Mesendoderm (in vitro differentiated cells): ENCODE measurements at regions not wholly inside any gene's neighbourhood (a gene's known extent, or its start where the extent isn't known, plus 50 kb on each side); places are given as distances from the start of the nearest gene placed in this dataset.

Experiments
- DNase-seq: peaks from one replicate; pipeline ENCODE4 v3.0.0; 2013
- H2AK5ac ChIP-seq: 2 replicates; pipeline ENCODE4 v1.6.1; 2013; ENCODE audit warnings: low read length, inconsistent platforms
- H2BK120ac ChIP-seq: 2 replicates; pipeline ENCODE4 v1.6.1; 2013; ENCODE audit warnings: low read depth, mild to moderate bottlenecking, low read length, moderate library complexity, mixed read lengths
- H2BK15ac ChIP-seq: replicated peaks from 2 replicates; pipeline ENCODE4 v1.6.1; 2013; ENCODE audit warnings: low read depth, mild to moderate bottlenecking, moderate library complexity
- H2BK5ac ChIP-seq: 2 replicates; pipeline ENCODE4 v1.6.1; 2013; ENCODE audit warnings: low read length, inconsistent platforms
- H3K18ac ChIP-seq: 2 replicates; pipeline ENCODE4 v1.6.1; 2013; ENCODE audit warnings: mild to moderate bottlenecking, low read length, mixed read lengths
- H3K23ac ChIP-seq: one replicate; pipeline ENCODE4 v1.6.1; 2013; ENCODE audit warnings: low read length
- H3K27ac ChIP-seq: 2 replicates; pipeline ENCODE4 v1.5.1; 2013; ENCODE audit warnings: low read depth, mild to moderate bottlenecking, inconsistent platforms, low read length, moderate library complexity
- H3K27me3 ChIP-seq: 2 replicates; pipeline ENCODE4 v1.6.1; 2013; ENCODE audit warnings: low read length, control low read depth, mild to moderate bottlenecking, inconsistent platforms; ENCODE audit not compliant: insufficient read depth, poor library complexity
- H3K36me3 ChIP-seq: 2 replicates; pipeline ENCODE4 v1.6.1; 2013; ENCODE audit warnings: low read length, inconsistent platforms; ENCODE audit not compliant: control insufficient read depth, insufficient read depth
- H3K4ac ChIP-seq: one replicate; pipeline ENCODE4 v1.6.1; 2013; ENCODE audit warnings: low read depth, mild to moderate bottlenecking, low read length, moderate library complexity
- H3K4me1 ChIP-seq: 2 replicates; pipeline ENCODE4 v1.6.1; 2013; ENCODE audit warnings: low read depth, low read length, inconsistent platforms; ENCODE audit not compliant: control insufficient read depth
- H3K4me2 ChIP-seq: 2 replicates; pipeline ENCODE4 v1.6.1; 2013; ENCODE audit warnings: low read length
- H3K4me3 ChIP-seq: 2 replicates; pipeline ENCODE4 v1.5.1; 2013; ENCODE audit warnings: mild to moderate bottlenecking, low read length
- H3K56ac ChIP-seq: one replicate; pipeline ENCODE4 v1.6.1; 2013; ENCODE audit warnings: low read length
- H3K79me1 ChIP-seq: 2 replicates; pipeline ENCODE4 v1.6.1; 2013; ENCODE audit warnings: low read length, inconsistent platforms
- H3K79me2 ChIP-seq: 2 replicates; pipeline ENCODE4 v1.6.1; 2013; ENCODE audit warnings: mild to moderate bottlenecking, low read length; ENCODE audit not compliant: control insufficient read depth, insufficient read depth
- H3K9ac ChIP-seq: 2 replicates; pipeline ENCODE4 v1.6.1; 2013; ENCODE audit warnings: low read length, inconsistent platforms
- H4K5ac ChIP-seq: one replicate; pipeline ENCODE4 v1.6.1; 2013; ENCODE audit warnings: low read length
- H4K8ac ChIP-seq: one replicate; pipeline ENCODE4 v1.6.1; 2013; ENCODE audit warnings: low read depth, mild to moderate bottlenecking, control low read depth, low read length, moderate library complexity
- WGBS: extraction: QIAGEN DNeasy Blood & Tissue Kit; methylation state at CpG from one replicate; pipeline ENCODE4 v1.1.7; 2013; ENCODE audit warnings: low lambda C conversion rate, missing lambda C conversion rate; ENCODE audit not compliant: insufficient coverage; ENCODE audit errors: extremely low coverage; 5-methylcytosine and 5-hydroxymethylcytosine counted together

DNA sequence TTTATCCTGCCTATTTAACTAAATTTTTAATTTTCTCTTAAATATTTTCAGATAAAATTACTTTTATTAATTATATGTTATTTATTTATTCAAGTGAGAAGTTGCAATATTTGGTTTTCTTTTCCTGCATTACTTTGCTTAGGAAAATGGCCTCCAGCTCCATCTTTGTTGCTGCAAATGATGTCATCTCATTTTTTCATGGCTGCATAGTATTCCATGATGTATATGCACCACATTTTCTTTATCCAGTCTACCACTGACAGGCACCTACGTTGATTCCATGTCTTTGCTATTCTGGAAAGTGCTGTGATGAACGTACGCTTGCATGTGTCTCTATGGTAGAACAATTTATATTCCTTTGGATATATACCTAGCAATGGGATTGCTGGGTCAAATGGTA is 186.9 kb upstream of the LYPLAL1 start:
- H2AK5ac ChIP-seq, result no peak overlapping the region
- H2BK15ac ChIP-seq, result no peak overlapping the region
- no peak overlapping the region for H3K4ac ChIP-seq
- no peak overlapping the region for H3K56ac ChIP-seq
- no peaks in the 10 kb centered on the region for H3K4me1 ChIP-seq
- H2BK120ac ChIP-seq, result no peak overlapping the region
- no peak overlapping the region for H4K5ac ChIP-seq
- H3K79me2 ChIP-seq, result no peaks in the 10 kb centered on the region
- H3K18ac ChIP-seq, result no peak overlapping the region
- H4K8ac ChIP-seq, result no peak overlapping the region
- no peak overlapping the region for H3K4me3 ChIP-seq
- no peak overlapping the region for H3K4me2 ChIP-seq
- DNase-seq, result no peak
- no CpG with 5 or more reads among the region's 3 CpGs for WGBS
- no peaks in the 10 kb centered on the region for H3K27me3 ChIP-seq
- no peak overlapping the region for H3K23ac ChIP-seq
- no peak overlapping the region for H3K9ac ChIP-seq
- H2BK5ac ChIP-seq, result no peak overlapping the region
- H3K36me3 ChIP-seq, result no peaks in the 10 kb centered on the region
- H3K79me1 ChIP-seq, result no peaks in the 10 kb centered on the region
- H3K27ac ChIP-seq, result no peak overlapping the region

DNA sequence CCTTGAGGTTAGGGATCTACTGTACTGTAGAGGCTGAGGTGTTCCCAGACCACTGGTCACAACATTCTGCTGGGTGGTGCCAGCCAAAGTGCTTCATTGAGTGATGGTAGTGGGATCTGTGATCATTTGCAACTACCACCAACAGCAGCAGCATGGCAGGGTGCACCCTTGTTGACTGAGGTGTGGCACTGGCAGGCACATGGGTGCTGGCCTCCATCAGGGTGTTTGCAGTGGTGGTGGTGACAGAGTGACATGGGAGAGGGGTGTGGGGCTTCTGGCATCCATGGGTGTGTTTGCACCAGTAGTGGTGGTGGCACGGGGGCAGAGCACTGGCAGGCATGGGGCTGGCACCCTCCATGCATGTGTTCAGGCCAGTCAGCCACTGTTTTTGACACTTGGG is 183.7 kb upstream of the LYPLAL1 start:
- Histone ChIP-seq H3K4me3 (no peak overlapping the region), H3K9ac (no peak overlapping the region), H4K8ac (no peak overlapping the region)

DNA sequence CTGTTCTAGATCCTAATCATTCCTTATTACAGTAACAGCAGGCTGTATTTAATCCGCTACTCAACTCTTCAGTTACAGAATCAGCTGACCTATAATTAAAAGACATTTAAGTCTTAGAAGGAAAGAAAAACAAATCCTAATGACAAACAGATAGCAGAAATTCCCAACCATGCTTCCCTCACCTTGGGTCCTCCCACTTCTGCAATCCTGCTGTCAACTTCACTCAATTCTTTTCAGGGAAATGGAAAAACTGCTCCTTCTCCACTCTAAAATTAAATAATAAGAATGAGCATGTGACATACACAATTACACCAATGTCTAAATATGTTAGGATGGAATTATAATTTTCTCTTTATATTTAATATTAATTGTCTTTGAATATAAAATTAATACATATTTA is 182.6 kb upstream of the LYPLAL1 start:
- Histone ChIP-seq H3K4me3 (no peak overlapping the region), H4K5ac (no peak overlapping the region), H3K4ac (no peak overlapping the region), H3K9ac (no peak overlapping the region), H3K23ac (no peak overlapping the region), H3K4me2 (no peak overlapping the region), H3K27me3 (no peaks in the 10 kb centered on the region), H3K56ac (no peak overlapping the region), H3K79me2 (no peaks in the 10 kb centered on the region), H3K36me3 (no peaks in the 10 kb centered on the region), H3K4me1 (no peaks in the 10 kb centered on the region), H2BK15ac (no peak overlapping the region), H4K8ac (no peak overlapping the region), H2AK5ac (no peak overlapping the region), H3K79me1 (no peaks in the 10 kb centered on the region), H3K27ac (no peak overlapping the region), H3K18ac (no peak overlapping the region), H2BK120ac (no peak overlapping the region), H2BK5ac (no peak overlapping the region)
- no peak for DNase-seq
- no CpG with 5 or more reads among the region's 1 CpG for WGBS

More for the DNA sequence above, 183.7 kb upstream of the LYPLAL1 start:
- Histone ChIP-seq H3K27ac (no peak overlapping the region), H3K4ac (no peak overlapping the region), H3K36me3 (no peaks in the 10 kb centered on the region), H3K27me3 (no peaks in the 10 kb centered on the region), H2BK120ac (no peak overlapping the region), H3K23ac (no peak overlapping the region), H2BK15ac (no peak overlapping the region), H3K79me1 (no peaks in the 10 kb centered on the region), H2BK5ac (no peak overlapping the region), H3K79me2 (no peaks in the 10 kb centered on the region), H2AK5ac (no peak overlapping the region), H3K4me1 (no peaks in the 10 kb centered on the region), H3K56ac (no peak overlapping the region), H4K5ac (no peak overlapping the region), H3K4me2 (no peak overlapping the region), H3K18ac (no peak overlapping the region)
- WGBS, result no CpG with 5 or more reads among the region's 1 CpG
- DNase-seq, result no peak

DNA sequence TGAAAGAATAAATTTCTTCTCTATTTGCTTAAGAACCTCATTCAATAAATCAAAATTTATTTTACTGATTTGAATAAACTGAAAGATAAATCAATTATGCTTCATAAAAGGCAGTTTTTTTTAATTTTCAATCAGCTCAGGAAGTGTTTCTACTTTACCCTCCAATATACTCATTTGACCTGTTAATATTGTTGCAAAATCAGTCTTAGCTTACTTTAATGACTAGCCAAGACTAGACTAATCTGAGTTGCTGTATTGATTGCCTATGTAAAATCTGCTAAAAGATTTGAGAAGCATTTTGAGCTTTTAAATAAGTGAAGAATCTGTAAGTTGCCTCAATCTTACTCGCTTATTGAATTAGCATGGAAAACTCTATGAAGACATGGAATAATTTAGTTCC is 179.1 kb upstream of the LYPLAL1 start:
- no peak overlapping the region for H3K4me3 ChIP-seq
- no peak overlapping the region for H2BK15ac ChIP-seq
- H4K8ac ChIP-seq, result no peak overlapping the region
- H3K27ac ChIP-seq, result no peak overlapping the region
- H3K27me3 ChIP-seq, result no peaks in the 10 kb centered on the region
- H2BK120ac ChIP-seq, result no peak overlapping the region
- H3K79me1 ChIP-seq, result no peaks in the 10 kb centered on the region
- H3K36me3 ChIP-seq, result no peaks in the 10 kb centered on the region
- no peak overlapping the region for H3K4me2 ChIP-seq
- no peaks in the 10 kb centered on the region for H3K4me1 ChIP-seq
- no peak overlapping the region for H3K18ac ChIP-seq
- H3K23ac ChIP-seq, result no peak overlapping the region
- no peaks in the 10 kb centered on the region for H3K79me2 ChIP-seq
- DNase-seq, result no peak
- H4K5ac ChIP-seq, result no peak overlapping the region
- H3K56ac ChIP-seq, result no peak overlapping the region
- H2AK5ac ChIP-seq, result no peak overlapping the region
- no peak overlapping the region for H3K9ac ChIP-seq
- no peak overlapping the region for H3K4ac ChIP-seq
- no peak overlapping the region for H2BK5ac ChIP-seq
- no CpG with 5 or more reads among the region's 1 CpG for WGBS

DNA sequence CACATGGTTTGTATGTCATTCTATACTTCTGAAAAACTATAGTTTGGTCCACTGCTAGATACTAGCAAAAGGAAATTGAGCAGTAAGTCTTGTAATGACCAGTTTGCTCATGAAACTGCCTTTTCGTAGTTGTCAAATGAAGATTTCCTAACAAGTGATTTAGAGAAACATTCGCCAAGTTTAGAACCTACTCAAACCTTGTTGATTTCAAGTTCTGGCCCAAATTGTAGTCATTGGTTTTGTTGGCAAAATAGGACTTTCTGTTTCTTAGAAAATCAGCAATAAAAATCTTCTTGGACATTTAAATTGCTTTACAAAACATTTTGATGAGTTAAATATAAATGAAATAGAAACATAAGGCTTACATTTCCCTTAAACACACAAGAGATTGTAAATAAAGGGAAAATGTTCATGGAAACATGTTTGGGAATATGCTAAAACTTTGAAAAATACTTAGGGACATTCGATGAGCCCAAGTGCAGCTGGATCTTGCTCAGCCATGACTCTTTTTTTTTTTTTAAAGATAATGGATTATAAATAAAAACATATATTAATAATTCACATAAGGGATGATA is 178.5 kb upstream of the LYPLAL1 start:
- Histone ChIP-seq H3K4me1 (no peaks in the 10 kb centered on the region), H2BK5ac (no peak overlapping the region), H3K9ac (no peak overlapping the region)

DNA sequence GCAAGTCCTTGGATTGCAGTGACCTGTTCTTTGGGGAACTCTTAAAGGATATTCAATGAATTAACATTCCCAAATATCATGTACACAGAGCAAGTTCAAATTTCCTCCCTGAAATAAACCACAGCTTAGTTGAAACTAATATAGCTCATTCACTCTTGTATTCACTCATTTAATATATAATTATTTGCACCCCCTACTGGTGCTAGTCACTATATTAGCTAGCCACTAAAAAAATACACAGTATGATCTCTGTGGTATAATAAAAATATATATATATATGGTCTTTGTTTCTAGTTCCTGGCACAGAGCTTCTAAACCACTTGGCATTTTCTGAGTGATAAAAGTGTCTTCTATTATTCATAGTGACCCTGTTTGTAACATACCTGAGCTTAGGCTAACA is 177.3 kb upstream of the LYPLAL1 start:
- Histone ChIP-seq H3K23ac (no peak overlapping the region), H3K4me1 (no peaks in the 10 kb centered on the region), H3K4ac (no peak overlapping the region), H3K56ac (no peak overlapping the region), H4K5ac (no peak overlapping the region), H3K79me2 (no peaks in the 10 kb centered on the region), H3K9ac (no peak overlapping the region), H2AK5ac (no peak overlapping the region), H2BK5ac (no peak overlapping the region), H3K27ac (no peak overlapping the region), H2BK15ac (no peak overlapping the region), H2BK120ac (no peak overlapping the region), H3K4me3 (no peak overlapping the region), H3K18ac (no peak overlapping the region), H3K36me3 (no peaks in the 10 kb centered on the region), H3K4me2 (no peak overlapping the region), H3K79me1 (no peaks in the 10 kb centered on the region), H3K27me3 (no peaks in the 10 kb centered on the region), H4K8ac (no peak overlapping the region)
- DNase-seq, result no peak

More for the DNA sequence above, 178.5 kb upstream of the LYPLAL1 start:
- no peak overlapping the region for H3K56ac ChIP-seq
- no peak overlapping the region for H4K8ac ChIP-seq
- WGBS, result no CpG with 5 or more reads among the region's 3 CpGs
- H3K4me3 ChIP-seq, result no peak overlapping the region
- no peak overlapping the region for H2BK15ac ChIP-seq
- H4K5ac ChIP-seq, result no peak overlapping the region
- H2AK5ac ChIP-seq, result no peak overlapping the region
- no peaks in the 10 kb centered on the region for H3K79me2 ChIP-seq
- no peak overlapping the region for H3K4ac ChIP-seq
- no peak overlapping the region for H3K18ac ChIP-seq
- no peak overlapping the region for H2BK120ac ChIP-seq
- H3K27me3 ChIP-seq, result no peaks in the 10 kb centered on the region
- no peak overlapping the region for H3K4me2 ChIP-seq
- no peaks in the 10 kb centered on the region for H3K79me1 ChIP-seq
- no peaks in the 10 kb centered on the region for H3K36me3 ChIP-seq
- no peak overlapping the region for H3K23ac ChIP-seq
- no peak overlapping the region for H3K27ac ChIP-seq
- DNase-seq, result no peak
